AG20443 (cell line): ENCODE measurements at regions not wholly inside any gene's neighbourhood (a gene's known extent, or its start where the extent isn't known, plus 50 kb on each side); places are given as distances from the start of the nearest gene placed in this dataset.

Experiments used
- DNase-seq: peaks from one replicate; pipeline ENCODE4 v3.0.0; 2012; ENCODE audit warnings: low spot score, mixed read lengths

- peak; percentile 35 for DNase-seq
These were observed 106.2 kb downstream of the SMIM20 start for GRCh38 chr4:26020083-26020668.

GRCh38 chr4:26020881-26021280, 106.9 kb downstream of the SMIM20 start:
- peak; percentile 49 for DNase-seq

- DNase-seq = no peak
These were observed 107.7 kb downstream of the SMIM20 start for GRCh38 chr4:26021417-26022345.

GRCh38 chr4:26022346-26023202, 108.6 kb downstream of the SMIM20 start:
- DNase-seq = peak; percentile 44

GRCh38 chr4:26023203-26023972, 109.4 kb downstream of the SMIM20 start:
- DNase-seq = peak; percentile 45

- no peak for DNase-seq
These were observed 110.1 kb downstream of the SMIM20 start for GRCh38 chr4:26024079-26024478.

- no peak for DNase-seq
These were observed 114.2 kb downstream of the SMIM20 start for GRCh38 chr4:26028133-26028792.

GRCh38 chr4:26028793-26029567, 115.0 kb downstream of the SMIM20 start:
- DNase-seq = peak; percentile 84

- no peak for DNase-seq
These were observed 115.6 kb downstream of the SMIM20 start for GRCh38 chr4:26029568-26030131.

- DNase-seq = no peak
These were observed 116.2 kb downstream of the SMIM20 start for GRCh38 chr4:26030260-26030667.

GRCh38 chr4:26030780-26031179, 116.8 kb downstream of the SMIM20 start:
- no peak for DNase-seq

- DNase-seq = no peak
These were observed 117.7 kb downstream of the SMIM20 start for GRCh38 chr4:26031704-26032103.

- peak; percentile 62 for DNase-seq
These were observed 118.1 kb downstream of the SMIM20 start for GRCh38 chr4:26032142-26032541.

GRCh38 chr4:26032630-26033317, 118.8 kb downstream of the SMIM20 start:
- peak; percentile 80 for DNase-seq

- DNase-seq = no peak
These were observed 119.4 kb downstream of the SMIM20 start for GRCh38 chr4:26033389-26033788.

- DNase-seq = no peak
These were observed 120.8 kb downstream of the SMIM20 start for GRCh38 chr4:26034849-26035248.

GRCh38 chr4:26035921-26036320, 121.9 kb downstream of the SMIM20 start:
- DNase-seq = no peak

- DNase-seq = peak; percentile 38
These were observed 125.8 kb downstream of the SMIM20 start for GRCh38 chr4:26039639-26040359.

- DNase-seq = no peak
These were observed 130.5 kb downstream of the SMIM20 start for GRCh38 chr4:26044524-26044923.
